ENCODE measurements at regions not wholly inside any gene's neighbourhood (a gene's known extent, or its start where the extent isn't known, plus 50 kb on each side); places are given as distances from the start of the nearest gene placed in this dataset.

DNA sequence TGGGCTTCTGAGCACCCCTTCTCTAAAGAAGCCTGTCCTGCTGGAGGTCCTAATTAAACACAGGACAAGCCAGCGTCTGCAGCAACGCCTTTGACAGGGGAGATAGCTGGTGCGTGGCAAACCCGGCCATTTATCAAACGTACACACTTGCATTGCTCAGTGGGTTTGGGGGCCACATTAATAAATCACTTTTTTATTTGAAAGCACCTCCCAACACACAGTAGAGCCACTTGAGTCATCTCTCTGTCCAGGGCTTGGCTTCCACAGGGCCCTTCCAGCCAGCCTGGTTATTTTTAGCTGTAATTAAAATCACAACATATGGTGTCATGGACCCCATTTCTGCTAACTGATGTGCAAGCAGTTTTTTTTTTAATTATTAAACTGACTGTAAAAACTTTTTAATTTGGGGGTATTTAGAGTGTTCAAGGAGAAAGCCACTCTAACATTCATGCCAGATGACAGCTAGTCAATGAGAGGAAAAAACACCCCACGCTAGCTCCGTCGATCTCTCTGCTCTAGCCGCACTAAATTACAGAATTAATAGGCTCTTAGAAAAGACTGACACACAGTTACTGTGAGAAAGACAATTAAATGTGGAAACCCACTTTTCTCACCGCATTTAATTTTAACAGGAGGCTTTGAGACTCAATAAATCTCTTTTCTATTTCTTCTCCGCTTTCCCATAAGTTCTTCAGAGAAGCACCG is 201.0 kb upstream of the WSCD1 start:
- H3K4me3 ChIP-seq = no peak overlapping the region
- no peak for DNase-seq (ENCODE audit: low spot score in 2 of 2)
- H3K27me3 ChIP-seq (ENCODE audit: low read depth) = no peaks in the 10 kb centered on the region; the same call in 1 of the 2 replicates
- no peaks in the 10 kb centered on the region for H3K4me1 ChIP-seq
- H3K36me3 ChIP-seq (replicated peaks) = no peaks in the 10 kb centered on the region
- in situ Hi-C loops (cut with MboI; ENCODE audit: low sequenced_read_pairs) = no loop called here
- no peaks in the 10 kb centered on the region for H3K9me3 ChIP-seq

DNA sequence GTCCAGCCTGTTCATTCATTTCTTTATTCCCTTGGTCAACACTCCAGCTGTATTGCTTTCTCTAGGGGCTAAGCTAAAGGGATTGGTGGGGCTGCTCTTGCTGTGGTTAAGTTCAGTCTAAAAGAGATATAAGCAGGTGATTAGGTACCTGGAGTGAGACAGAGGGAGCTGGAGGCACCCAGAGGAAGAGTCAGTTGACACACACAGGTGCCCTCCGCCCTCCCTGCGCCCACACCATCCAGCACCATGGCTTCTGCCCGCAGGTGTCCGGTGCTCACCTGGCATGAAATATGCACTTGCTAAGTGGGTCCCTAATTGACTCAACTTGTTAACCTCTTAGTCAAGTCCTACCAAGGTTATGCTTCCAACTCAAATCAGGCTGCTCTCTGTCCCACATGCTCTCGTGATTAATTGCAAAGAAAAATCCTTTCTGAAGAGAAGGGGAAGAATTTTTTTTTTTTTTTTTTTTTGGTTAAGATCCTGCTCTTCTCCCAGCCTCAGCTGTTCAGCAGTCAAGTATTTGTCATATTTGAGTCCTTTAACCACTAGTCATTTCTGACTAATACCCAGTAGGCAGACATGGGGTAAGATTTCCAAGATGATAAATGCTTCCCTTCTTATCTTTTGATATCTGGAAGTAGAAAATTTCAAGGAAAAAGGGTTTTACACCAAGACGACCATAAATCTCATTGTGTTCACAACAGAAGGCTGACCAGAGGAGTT is 199.8 kb upstream of the WSCD1 start:
- no peak overlapping the region for H3K4me3 ChIP-seq
- in situ Hi-C loops (cut with MboI; ENCODE audit: low sequenced_read_pairs) = no loop called here
- no peaks in the 10 kb centered on the region for H3K4me1 ChIP-seq
- H3K36me3 ChIP-seq (replicated peaks) = no peaks in the 10 kb centered on the region
- no peak for DNase-seq (ENCODE audit: low spot score in 2 of 2)
- H3K27me3 ChIP-seq (ENCODE audit: low read depth) = no peaks in the 10 kb centered on the region; the same call in 1 of the 2 replicates
- H3K9me3 ChIP-seq = no peaks in the 10 kb centered on the region

DNA sequence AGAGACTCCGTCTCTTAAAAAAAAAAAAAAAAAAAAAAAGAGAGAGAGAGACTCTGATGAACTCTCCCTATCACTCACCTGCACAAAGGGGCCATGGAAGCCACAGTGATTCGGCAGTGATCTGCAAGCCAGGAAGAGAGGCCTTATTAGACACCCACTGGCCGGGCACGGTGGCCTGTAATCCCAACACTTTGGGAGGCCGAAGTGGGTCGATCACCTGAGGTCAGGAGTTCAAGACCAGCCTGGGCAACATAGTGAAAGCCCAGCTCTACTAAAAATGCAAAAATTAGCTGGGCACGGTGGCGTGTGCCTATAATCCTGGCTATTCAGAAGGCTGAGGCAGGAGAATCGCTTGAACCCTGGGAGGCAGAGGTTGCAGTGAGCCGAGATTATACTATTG is 198.5 kb upstream of the WSCD1 start:
- Histone ChIP-seq H3K9me3 (no peaks in the 10 kb centered on the region), H3K36me3 (replicated peaks) (no peaks in the 10 kb centered on the region), H3K4me1 (no peaks in the 10 kb centered on the region), H3K27me3 (ENCODE audit: low read depth) (no peaks in the 10 kb centered on the region; the same call in 1 of the 2 replicates), H3K4me3 (no peak overlapping the region)
- in situ Hi-C loops (cut with MboI; ENCODE audit: low sequenced_read_pairs) = no loop called here
- DNase-seq (ENCODE audit: low spot score in 2 of 2) = no peak

DNA sequence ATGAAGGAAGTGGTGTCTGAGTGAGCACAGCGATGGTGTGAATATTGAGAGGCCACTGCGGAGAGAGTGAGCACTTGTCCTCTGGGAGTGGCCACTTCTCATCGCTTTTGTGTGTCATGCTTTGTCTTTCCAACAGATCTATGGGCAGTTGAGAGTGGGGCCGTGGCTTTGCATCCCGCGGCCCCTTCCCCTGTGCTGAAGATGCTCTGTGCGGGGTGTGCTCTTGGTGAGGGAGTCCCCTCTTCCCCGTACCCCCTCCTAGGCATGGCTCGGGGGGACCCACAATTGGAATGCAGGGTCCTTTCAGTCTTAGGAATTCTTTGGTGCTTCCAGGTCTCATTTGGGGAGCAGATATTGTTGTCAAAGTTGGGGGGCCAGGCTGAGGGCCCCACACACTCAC is 197.3 kb upstream of the WSCD1 start:
- DNase-seq (ENCODE audit: low spot score in 2 of 2) = no peak
- H3K36me3 ChIP-seq (replicated peaks) = no peaks in the 10 kb centered on the region
- no peaks in the 10 kb centered on the region for H3K4me1 ChIP-seq
- in situ Hi-C loops (cut with MboI; ENCODE audit: low sequenced_read_pairs) = no loop called here
- H3K4me3 ChIP-seq = no peak overlapping the region
- no peaks in the 10 kb centered on the region; the same call in 1 of the 2 replicates for H3K27me3 ChIP-seq (ENCODE audit: low read depth)
- H3K9me3 ChIP-seq = no peaks in the 10 kb centered on the region

DNA sequence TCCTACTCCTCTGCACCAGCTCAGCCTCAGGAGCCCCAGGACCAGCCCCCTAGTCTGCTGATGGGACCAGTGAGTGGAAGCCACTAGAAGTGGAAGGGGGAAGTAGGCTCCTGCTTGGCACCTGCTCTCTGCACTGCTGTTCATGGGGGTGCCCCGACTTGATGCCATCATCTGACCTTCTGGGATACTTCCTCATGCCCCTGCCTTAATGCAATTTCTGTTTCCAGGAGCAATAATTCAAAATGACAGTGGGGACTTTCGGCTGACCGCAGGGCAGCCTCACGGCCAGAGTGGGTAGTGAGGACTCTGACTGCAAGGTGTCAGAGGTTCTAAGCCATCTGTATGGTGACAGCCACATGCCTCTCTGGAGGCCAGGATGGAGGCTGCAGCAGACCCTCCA is 196.4 kb upstream of the WSCD1 start:
- H3K9me3 ChIP-seq = no peaks in the 10 kb centered on the region
- no peaks in the 10 kb centered on the region for H3K36me3 ChIP-seq (replicated peaks)
- no peaks in the 10 kb centered on the region; the same call in 1 of the 2 replicates for H3K27me3 ChIP-seq (ENCODE audit: low read depth)
- no peak for DNase-seq (ENCODE audit: low spot score in 2 of 2)
- no peaks in the 10 kb centered on the region for H3K4me1 ChIP-seq
- in situ Hi-C loops (cut with MboI; ENCODE audit: low sequenced_read_pairs) = no loop called here
- H3K4me3 ChIP-seq = no peak overlapping the region

DNA sequence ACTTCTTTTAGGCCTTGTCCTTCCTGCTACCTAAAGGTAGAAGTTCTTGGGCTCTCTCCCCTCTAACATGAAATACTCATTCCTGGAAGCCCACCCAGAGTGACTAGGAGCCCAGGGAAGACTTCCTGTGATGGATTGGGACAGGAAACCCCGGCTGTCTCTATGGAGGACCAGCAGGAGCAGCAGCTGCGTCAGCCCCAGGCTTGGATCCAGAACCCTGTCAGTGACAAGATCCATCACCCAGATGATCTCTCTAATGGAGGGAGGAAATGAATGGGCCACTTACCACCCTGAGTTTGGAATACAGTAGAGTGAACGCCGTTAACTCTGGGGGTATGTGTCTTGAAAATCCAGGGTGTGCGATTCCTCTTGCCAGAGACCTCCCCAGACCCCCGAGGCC is 195.7 kb upstream of the WSCD1 start:
- H3K27me3 ChIP-seq (ENCODE audit: low read depth) = no peaks in the 10 kb centered on the region; the same call in 1 of the 2 replicates

DNA sequence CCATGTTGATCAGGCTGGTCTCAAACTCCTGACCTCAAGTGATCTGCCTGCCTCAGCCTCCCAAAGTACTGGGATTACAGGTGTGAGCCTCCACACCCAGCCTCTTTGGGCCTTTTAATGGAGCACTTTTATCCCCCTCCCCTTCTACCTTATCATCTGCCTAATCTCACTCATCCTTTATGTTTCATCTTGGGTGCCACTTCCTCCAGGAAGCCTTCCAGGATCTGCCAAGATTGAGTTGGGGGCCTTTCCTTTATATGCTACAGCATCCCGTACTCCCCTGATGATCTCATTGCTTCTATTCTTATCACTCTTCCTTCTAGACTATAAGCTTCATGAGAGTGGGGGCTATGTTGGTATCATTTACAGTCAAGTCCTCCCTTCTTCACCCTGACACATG is 192.8 kb upstream of the WSCD1 start:
- in situ Hi-C loops (cut with MboI; ENCODE audit: low sequenced_read_pairs) = no loop called here
- H3K36me3 ChIP-seq (replicated peaks) = no peaks in the 10 kb centered on the region
- H3K9me3 ChIP-seq = no peaks in the 10 kb centered on the region
- no peaks in the 10 kb centered on the region; the same call in 1 of the 2 replicates for H3K27me3 ChIP-seq (ENCODE audit: low read depth)
- no peak for DNase-seq (ENCODE audit: low spot score in 2 of 2)
- no peaks in the 10 kb centered on the region for H3K4me1 ChIP-seq
- H3K4me3 ChIP-seq = no peak overlapping the region

More for the DNA sequence above, 195.7 kb upstream of the WSCD1 start:
- Histone ChIP-seq H3K9me3 (no peaks in the 10 kb centered on the region), H3K4me3 (no peak overlapping the region), H3K36me3 (replicated peaks) (no peaks in the 10 kb centered on the region), H3K4me1 (no peaks in the 10 kb centered on the region)
- in situ Hi-C loops (cut with MboI; ENCODE audit: low sequenced_read_pairs) = no loop called here
- no peak for DNase-seq (ENCODE audit: low spot score in 2 of 2)

DNA sequence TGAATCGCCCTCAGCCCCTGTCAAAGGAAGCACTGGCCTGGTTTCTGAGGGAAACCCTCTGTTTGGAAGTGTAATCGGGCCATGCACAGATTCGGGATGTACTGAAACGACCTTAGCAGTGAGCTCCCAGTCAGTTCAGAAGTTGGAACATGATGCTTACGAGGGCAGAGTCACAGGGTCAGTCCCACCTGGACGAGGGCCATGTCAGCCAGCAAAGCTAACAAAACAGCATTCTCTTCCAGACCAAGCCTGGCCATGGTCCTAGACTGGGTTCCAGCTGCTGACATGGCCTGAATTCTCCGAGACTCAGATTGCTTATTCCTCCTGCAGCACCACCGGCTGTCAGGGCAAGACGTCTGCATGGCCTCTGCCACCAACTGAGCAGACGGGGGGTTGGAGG is 192.2 kb upstream of the WSCD1 start:
- H3K4me3 ChIP-seq = no peak overlapping the region
- DNase-seq (ENCODE audit: low spot score in 2 of 2) = no peak
- no peaks in the 10 kb centered on the region for H3K36me3 ChIP-seq (replicated peaks)
- H3K4me1 ChIP-seq = no peaks in the 10 kb centered on the region
- in situ Hi-C loops (cut with MboI; ENCODE audit: low sequenced_read_pairs) = no loop called here
- H3K27me3 ChIP-seq (ENCODE audit: low read depth) = no peaks in the 10 kb centered on the region
- H3K9me3 ChIP-seq = no peaks in the 10 kb centered on the region

DNA sequence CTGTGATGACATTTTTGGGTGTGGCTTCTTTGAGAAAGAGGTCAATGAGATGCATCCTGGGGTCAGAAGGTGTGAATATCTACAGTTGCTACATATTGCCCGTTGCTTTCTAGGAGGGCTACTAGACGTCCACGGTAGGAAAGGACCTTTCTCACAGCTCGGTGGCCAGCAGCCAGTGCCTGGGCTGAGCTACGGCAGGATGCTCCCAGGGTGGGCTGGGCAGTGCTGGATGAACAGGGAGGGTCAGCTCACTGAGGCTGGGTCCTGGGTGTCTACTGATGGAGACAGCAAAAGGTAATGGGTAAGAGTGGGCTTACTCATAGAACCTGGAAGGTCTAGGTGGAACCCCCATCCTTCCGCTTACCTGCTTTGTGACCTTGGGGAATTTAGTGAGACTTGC is 188.3 kb upstream of the WSCD1 start:
- in situ Hi-C loops (cut with MboI; ENCODE audit: low sequenced_read_pairs) = no loop called here
- no peak for DNase-seq (ENCODE audit: low spot score in 2 of 2)
- H3K9me3 ChIP-seq = no peaks in the 10 kb centered on the region
- no peaks in the 10 kb centered on the region for H3K4me1 ChIP-seq
- H3K36me3 ChIP-seq (replicated peaks) = no peaks in the 10 kb centered on the region
- H3K27me3 ChIP-seq (ENCODE audit: low read depth) = no peaks in the 10 kb centered on the region
- H3K4me3 ChIP-seq = no peak overlapping the region

DNA sequence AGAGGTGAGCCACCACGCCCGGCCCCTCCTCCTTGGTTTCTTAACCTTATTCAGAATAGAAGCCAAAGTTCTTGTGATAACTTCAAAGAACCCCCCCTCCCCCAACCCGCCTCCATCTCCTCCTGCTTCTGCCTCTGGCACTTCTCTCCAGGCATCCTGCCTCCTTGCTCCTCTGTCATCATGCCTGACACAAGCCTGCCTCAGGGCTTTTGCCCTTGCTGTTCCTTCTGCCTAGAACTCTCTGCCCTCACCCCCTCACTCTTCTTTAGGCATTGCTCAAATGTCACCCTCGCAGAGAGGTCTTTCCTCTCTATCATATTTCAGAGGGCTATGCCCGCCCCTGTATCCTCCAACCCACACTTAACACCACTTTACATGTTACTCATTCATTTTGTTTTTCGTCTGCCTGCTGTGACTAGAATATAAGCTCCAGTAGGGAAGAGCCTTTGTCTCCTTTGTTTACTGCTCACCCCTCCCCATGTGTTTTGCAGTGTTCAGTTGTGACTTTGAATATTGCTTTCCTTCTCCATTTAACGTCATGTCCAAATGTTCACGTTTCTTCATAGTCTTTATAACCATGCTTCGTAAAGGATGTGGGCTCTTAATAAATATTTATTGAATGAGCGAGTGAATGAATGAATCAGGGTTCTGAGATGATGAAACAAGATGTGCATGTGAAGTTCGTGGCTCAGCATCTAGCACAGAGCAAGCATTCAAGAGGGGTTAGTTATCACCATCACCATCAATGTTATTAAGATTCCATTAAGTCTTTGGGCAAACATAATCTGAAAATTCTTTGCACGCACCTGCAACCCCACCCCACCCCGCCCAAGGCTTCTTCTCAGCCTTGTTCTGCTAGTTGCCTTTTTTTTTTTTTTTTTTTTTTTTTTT is 186.2 kb upstream of the WSCD1 start:
- in situ Hi-C loops (cut with MboI; ENCODE audit: low sequenced_read_pairs) = no loop called here
- no peaks in the 10 kb centered on the region for H3K4me1 ChIP-seq
- no peaks in the 10 kb centered on the region for H3K36me3 ChIP-seq (replicated peaks)
- H3K9me3 ChIP-seq = no peaks in the 10 kb centered on the region
- no peak overlapping the region for H3K4me3 ChIP-seq
- no peak for DNase-seq (ENCODE audit: low spot score in 2 of 2)
- H3K27me3 ChIP-seq (ENCODE audit: low read depth) = no peaks in the 10 kb centered on the region

DNA sequence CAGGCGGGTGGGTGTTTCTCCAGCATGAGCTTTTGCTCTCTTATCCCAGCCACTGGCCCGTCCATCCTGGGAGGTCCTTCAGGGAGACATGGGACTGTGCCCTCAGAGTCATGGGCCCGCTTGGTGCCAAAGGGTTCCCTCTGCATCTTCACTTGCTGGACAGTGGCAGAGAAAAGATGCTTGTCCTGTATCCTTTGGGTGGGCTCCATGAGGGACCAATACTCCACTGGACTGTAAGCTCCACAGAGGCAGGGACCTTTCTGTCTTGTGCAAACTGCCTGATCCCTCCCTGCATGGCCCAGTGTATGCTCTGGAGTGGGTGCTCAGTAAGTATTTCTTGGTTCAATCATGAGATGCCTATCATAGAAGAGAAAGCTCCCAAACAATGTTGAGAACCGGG is 184.8 kb upstream of the WSCD1 start:
- Histone ChIP-seq H3K9me3 (no peaks in the 10 kb centered on the region), H3K27me3 (ENCODE audit: low read depth) (peaks cover 3% of the 10 kb centered on the region; the same call in 1 of the 2 replicates), H3K4me1 (no peaks in the 10 kb centered on the region), H3K36me3 (replicated peaks) (no peaks in the 10 kb centered on the region), H3K4me3 (no peak overlapping the region)
- no peak for DNase-seq (ENCODE audit: low spot score in 2 of 2)
- in situ Hi-C loops (cut with MboI; ENCODE audit: low sequenced_read_pairs) = no loop called here

DNA sequence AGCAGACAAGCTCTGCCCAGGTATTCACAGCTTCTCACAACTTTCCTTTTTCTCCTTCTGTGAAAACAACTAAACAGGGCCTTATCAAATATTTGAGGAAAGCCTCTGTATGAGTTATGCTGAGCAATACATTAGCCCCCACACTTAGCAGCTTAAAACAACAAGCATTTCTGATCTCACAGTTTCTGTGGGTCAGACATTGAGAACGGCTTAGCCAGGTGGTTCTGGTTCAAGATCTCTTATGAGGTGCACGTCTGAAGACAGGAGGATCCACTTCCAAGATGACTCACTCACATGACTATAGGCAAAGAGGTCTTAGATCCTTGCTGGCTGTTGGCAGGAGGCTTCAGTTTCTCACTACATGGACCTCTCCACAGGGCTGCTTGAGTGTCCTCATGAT is 181.4 kb upstream of the WSCD1 start:
- Histone ChIP-seq H3K9me3 (no peaks in the 10 kb centered on the region), H3K36me3 (replicated peaks) (no peaks in the 10 kb centered on the region), H3K4me3 (no peak overlapping the region), H3K27me3 (ENCODE audit: low read depth) (peaks cover 14% of the 10 kb centered on the region), H3K4me1 (no peaks in the 10 kb centered on the region)
- in situ Hi-C loops (cut with MboI; ENCODE audit: low sequenced_read_pairs) = no loop called here
- no peak for DNase-seq (ENCODE audit: low spot score in 2 of 2)

DNA sequence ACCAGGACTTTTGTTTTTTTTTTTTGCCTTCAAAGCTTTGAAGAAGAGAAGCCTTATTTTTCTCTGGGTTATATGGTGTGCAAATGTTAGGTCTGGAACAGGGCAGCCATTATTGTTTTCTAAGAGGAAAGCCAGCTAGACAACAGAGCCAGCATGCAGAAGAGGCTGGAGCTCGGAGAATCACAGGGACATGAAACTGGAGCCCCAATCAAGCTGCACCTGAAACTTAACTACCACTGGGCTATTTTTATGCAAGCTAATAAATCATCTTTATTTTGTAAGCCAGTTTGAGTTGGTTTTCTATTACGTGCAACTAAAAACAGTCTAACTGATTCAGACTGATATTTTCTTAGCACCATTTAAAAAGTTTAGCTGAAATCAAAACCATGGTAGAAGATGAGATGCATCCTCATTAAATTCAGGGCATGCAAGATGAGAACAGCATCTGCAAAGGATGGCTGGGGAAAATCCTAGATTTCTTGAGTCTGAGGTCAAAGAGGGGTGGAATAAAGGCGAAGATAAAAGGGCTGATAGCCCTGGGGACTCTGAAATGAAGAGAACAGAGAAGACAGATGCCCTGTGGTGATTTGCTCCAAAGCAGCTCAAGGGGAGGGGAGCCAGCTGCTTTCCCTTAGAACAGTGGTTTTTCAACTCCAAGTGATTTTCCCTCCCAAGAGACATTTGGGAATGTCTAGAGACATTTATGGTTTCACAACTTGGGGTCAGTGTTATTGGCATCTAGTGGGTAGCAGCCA is 177.1 kb upstream of the WSCD1 start:
- no peak for DNase-seq (ENCODE audit: low spot score in 2 of 2)
- Histone ChIP-seq H3K4me3 (no peak overlapping the region), H3K4me1 (peaks cover 8% of the 10 kb centered on the region), H3K36me3 (replicated peaks) (no peaks in the 10 kb centered on the region), H3K9me3 (no peaks in the 10 kb centered on the region), H3K27me3 (ENCODE audit: low read depth) (peaks cover 15% of the 10 kb centered on the region)
- in situ Hi-C loops (cut with MboI; ENCODE audit: low sequenced_read_pairs) = no loop called here

Measured in HAP-1 (cell line).